Heart left ventricle (tissue), 16 donors: ENCODE measurements at regions not wholly inside any gene's neighbourhood (a gene's known extent, or its start where the extent isn't known, plus 50 kb on each side); places are given as distances from the start of the nearest gene placed in this dataset.

Experiments used
- ATAC-seq, 4 donors: fragments of 200-7000 bp; cut with Tn5 transposase; one replicate each; pipeline ENCODE4 v1.9.1; 2020 to 2022; ENCODE audit warnings: moderate library complexity in 4 of 4, mild to moderate bottlenecking in 3 of 4, moderate number of reproducible peaks in 1 of 4
- DNase-seq, 5 donors: peaks; one replicate each; pipeline ENCODE4 v3.0.0-alpha.2; 2020
- H3K27ac ChIP-seq, 12 donors: fragments of 200-600 bp; sonication (generic) in 4 of 12; one replicate each; pipeline versions ENCODE4 v1.5.0 to v1.8.0; 2016 to 2022; ENCODE audit warnings: mild to moderate bottlenecking in 2 of 12
- H3K27me3 ChIP-seq, 9 donors: fragments of 200-600 bp; sonication (generic) in 2 of 9; one replicate each; pipeline versions ENCODE4 v1.5.1 to v1.8.0; 2016 to 2022; ENCODE audit warnings: mild to moderate bottlenecking in 3 of 9
- H3K36me3 ChIP-seq, 9 donors: fragments of 200-600 bp; sonication (generic) in 2 of 9; one replicate each; pipeline versions ENCODE4 v1.5.0 to v1.8.0; 2018 to 2022; ENCODE audit warnings: mild to moderate bottlenecking in 2 of 9
- H3K4me1 ChIP-seq, 12 donors: fragments of 200-600 bp; sonication (generic) in 4 of 12; one replicate each; pipeline versions ENCODE4 v1.5.0 to v1.8.0; 2016 to 2022; ENCODE audit warnings: mild to moderate bottlenecking in 3 of 12
- H3K4me3 ChIP-seq, 12 donors: fragments of 200-600 bp; sonication (generic) in 4 of 12; one replicate each; pipeline versions ENCODE4 v1.5.0 to v1.8.0; 2017 to 2022; ENCODE audit warnings: mild to moderate bottlenecking in 9 of 12, moderate library complexity in 4 of 12
- H3K9me3 ChIP-seq, 12 donors: fragments of 200-600 bp; sonication (generic) in 4 of 12; one replicate each; pipeline versions ENCODE4 v1.5.0 to v1.8.0; 2016 to 2022; ENCODE audit warnings: mild to moderate bottlenecking in 1 of 12
- POLR2A ChIP-seq, 2 donors: fragments of 450-650 bp; IDR thresholded peaks; one replicate each; pipeline ENCODE4 v1.6.1; 2017; ENCODE audit warnings: antibody characterized with exemption in 2 of 2, mild to moderate bottlenecking in 2 of 2, moderate library complexity in 2 of 2
- WGBS, 4 donors: extraction: QIAGEN DNeasy Blood & Tissue Kit in 2 of 4; methylation state at CpG; one replicate each; pipeline versions ENCODE4 v1.1.5 to v1.1.7; 2013 to 2018; 5-methylcytosine and 5-hydroxymethylcytosine counted together
- intact Hi-C, 10 donors: fragments of 100-400 bp; cut with DNase I; formaldehyde crosslinking; loops; one replicate each; pipeline versions ENCODE4 v1.11.1 to v1.14.2; 2022
- microRNA-seq, 4 donors: library from miRNA; unstranded; fragments of <30 nt; microRNA quantifications; one replicate each; pipeline versions ENCODE4 to v1.2.0, GENCODE V29; 2017 to 2020
- TF ChIP-seq, protein P1 (sequence below), 12 donors: fragments of 200-600 bp; sonication (generic) in 4 of 12; IDR thresholded peaks; one replicate each; pipeline versions ENCODE4 v1.5.0 to v1.8.0; 2018 to 2022; ENCODE audit warnings: antibody characterized with exemption in 12 of 12, mild to moderate bottlenecking in 5 of 12
- donor health status: ischemic (EF 13 %, LVEDD 7.1; RV severe dilation, severe dysfunction).
- donor health status: healthy with polysubstance abuse.
- donor health status: DM: no; HTN: yes; CAD: no.
- donor health status: DM: no; HTN: no; CAD: no.
- donor health status: ischemic (EF 25% LVEDD 6.9; RV normal size, moderate dysfunction).
- donor health status: ischemic (EF 25% LVEDD 5.7; RV mildly dilated, moderate dysfunction).
- donor health status: healthy.
- donor health status: DM: yes; HTN: yes; CAD: no.
- donor health status: ischemic (EF 35%, LVEDD 5.7; RV mildly dilated, moderate dysfunction).
- donor health status: nonischemic (EF 11% LVEDD 7.7; RV severe dilation, severe dysfunction).
- donor health status: DM: yes; HTN: yes; CAD: no.
- donor health status: PGD.
- donor health status: ischemic (EF 29% LVEDD 5.4; RV normal size, mild dysfunction).
- donor health status: nonischemic (EF 23%, LVEDD 6.1; RV moderate dilation, normal function).

DNA sequence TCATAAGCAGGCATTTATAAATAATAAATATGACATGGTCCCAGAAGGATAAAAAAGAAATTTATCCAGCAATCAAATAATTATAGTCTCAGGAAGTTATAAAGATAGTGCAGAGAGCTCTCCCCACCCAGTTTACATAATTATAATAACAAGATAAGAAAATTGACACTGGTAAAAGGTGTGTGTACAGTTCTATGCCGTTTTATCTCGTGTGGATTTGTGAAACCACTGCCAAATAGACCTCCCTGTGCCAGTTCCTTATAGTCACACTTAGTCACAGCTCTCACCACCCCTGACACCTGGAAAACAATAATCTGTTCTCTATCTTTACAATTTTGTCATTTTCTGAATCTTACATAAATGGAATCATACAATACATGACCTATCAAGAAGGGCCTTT, 320.1 kb downstream of the KBTBD8 start:
- peaks cover 0 to 17% (median 0%) of the 10 kb centered on the region in 12 donors for H3K9me3 ChIP-seq

DNA sequence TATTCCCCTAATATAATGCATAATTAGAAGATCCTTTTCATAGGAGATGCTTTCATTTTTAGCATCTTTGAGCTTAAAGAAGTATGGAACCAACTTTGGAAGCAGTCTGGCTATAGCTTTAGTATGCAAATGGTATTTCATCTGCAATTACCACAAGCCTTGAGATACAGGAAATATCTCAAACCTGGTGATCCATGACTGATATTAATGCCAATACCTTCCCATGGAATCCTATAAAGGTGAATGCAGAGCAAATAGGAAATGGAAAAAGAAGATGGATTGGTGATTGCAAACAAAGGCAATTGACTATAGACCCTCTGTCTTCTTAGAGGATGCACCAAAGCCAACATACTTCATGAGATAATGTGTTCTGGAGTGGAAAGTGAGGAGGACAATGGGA, 326.4 kb downstream of the KBTBD8 start:
- H3K36me3 ChIP-seq: no peaks in the 10 kb centered on the region
- H3K27me3 ChIP-seq: no peaks in the 10 kb centered on the region
- peaks cover 0 to 17% (median 0%) of the 10 kb centered on the region in 12 donors for H3K9me3 ChIP-seq
- ATAC-seq: no peak
- no peak overlapping the region for H3K27ac ChIP-seq
- no peak overlapping the region for H3K4me3 ChIP-seq
- no peak for TF ChIP-seq POLR2A (IDR thresholded peaks at IDR 0.05)
- TF ChIP-seq, protein P1, sequence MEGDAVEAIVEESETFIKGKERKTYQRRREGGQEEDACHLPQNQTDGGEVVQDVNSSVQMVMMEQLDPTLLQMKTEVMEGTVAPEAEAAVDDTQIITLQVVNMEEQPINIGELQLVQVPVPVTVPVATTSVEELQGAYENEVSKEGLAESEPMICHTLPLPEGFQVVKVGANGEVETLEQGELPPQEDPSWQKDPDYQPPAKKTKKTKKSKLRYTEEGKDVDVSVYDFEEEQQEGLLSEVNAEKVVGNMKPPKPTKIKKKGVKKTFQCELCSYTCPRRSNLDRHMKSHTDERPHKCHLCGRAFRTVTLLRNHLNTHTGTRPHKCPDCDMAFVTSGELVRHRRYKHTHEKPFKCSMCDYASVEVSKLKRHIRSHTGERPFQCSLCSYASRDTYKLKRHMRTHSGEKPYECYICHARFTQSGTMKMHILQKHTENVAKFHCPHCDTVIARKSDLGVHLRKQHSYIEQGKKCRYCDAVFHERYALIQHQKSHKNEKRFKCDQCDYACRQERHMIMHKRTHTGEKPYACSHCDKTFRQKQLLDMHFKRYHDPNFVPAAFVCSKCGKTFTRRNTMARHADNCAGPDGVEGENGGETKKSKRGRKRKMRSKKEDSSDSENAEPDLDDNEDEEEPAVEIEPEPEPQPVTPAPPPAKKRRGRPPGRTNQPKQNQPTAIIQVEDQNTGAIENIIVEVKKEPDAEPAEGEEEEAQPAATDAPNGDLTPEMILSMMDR (IDR thresholded peaks at IDR 0.05): no peak
- intact Hi-C loops: no loop called here
- no peaks in the 10 kb centered on the region for H3K4me1 ChIP-seq
- DNase-seq: no peak

More for the DNA sequence above, 320.1 kb downstream of the KBTBD8 start:
- DNase-seq (no peak), ATAC-seq (no peak)
- no peaks in the 10 kb centered on the region for H3K4me1 ChIP-seq
- TF ChIP-seq POLR2A (IDR thresholded peaks at IDR 0.05): no peak
- no peak overlapping the region for H3K4me3 ChIP-seq
- intact Hi-C loops: no loop called here
- H3K27me3 ChIP-seq: no peaks in the 10 kb centered on the region
- H3K36me3 ChIP-seq: no peaks in the 10 kb centered on the region
- WGBS, 4 donors: 42 to 61% (median 52%) methylated on average over 2 of the region's 2 CpGs
- no peak overlapping the region for H3K27ac ChIP-seq

Small RNA genes in the stretch of these regions (microRNA-seq; reads per million reads assigned to microRNA genes)
- 0 reads per million in 4 donors for gene MIR4272
